Peyer's patch (tissue), 4 donors: ENCODE measurements at regions not wholly inside any gene's neighbourhood (a gene's known extent, or its start where the extent isn't known, plus 50 kb on each side); places are given as distances from the start of the nearest gene placed in this dataset.
"Not testable (repeated sequence)": the region's sequence is repeated elsewhere in the genome, so short reads cannot be mapped to it uniquely, and the experiment has no call there.

Experiments used
- DNase-seq, 3 donors: peaks; one replicate each; pipeline ENCODE4 v3.0.0-alpha.2; 2017 to 2019
- H3K27ac ChIP-seq, 4 donors: fragments of 200-600 bp; sonication (generic); one replicate each; pipeline ENCODE4 v1.5.1; 2016 to 2019
- H3K27me3 ChIP-seq, 2 donors: fragments of 200-600 bp; sonication (generic); one replicate each; pipeline ENCODE4 v1.5.1; 2019
- H3K36me3 ChIP-seq, 3 donors: fragments of 200-600 bp; sonication (generic); one replicate each; pipeline ENCODE4 v1.5.1; 2016 to 2019
- H3K4me1 ChIP-seq, 4 donors: fragments of 200-600 bp; sonication (generic); one replicate each; pipeline ENCODE4 v1.5.1; 2016 to 2019
- H3K4me3 ChIP-seq, 4 donors: fragments of 200-600 bp; sonication (generic); 1 replicate in 3 of 4; 2 replicates in 1 of 4; pipeline ENCODE4 v1.5.1; 2016 to 2019; ENCODE audit warnings: mild to moderate bottlenecking in 1 of 4
- H3K9me3 ChIP-seq, 4 donors: fragments of 200-600 bp; sonication (generic); one replicate each; pipeline ENCODE4 v1.5.1; 2016 to 2019; ENCODE audit warnings: mild to moderate bottlenecking in 1 of 4
- CTCF ChIP-seq, 6 experiments: fragments of 450-650 bp in 4 of 6; fragments of 200-600 bp in 2 of 6; sonication (generic) in 1 of 6; IDR thresholded peaks; one replicate each; pipeline ENCODE4 v1.5.1; 2017 to 2019; ENCODE audit warnings: antibody characterized with exemption in 6 of 6, mild to moderate bottlenecking in 3 of 6, moderate library complexity in 1 of 6
- POLR2A ChIP-seq, 2 donors: fragments of 450-650 bp; IDR thresholded peaks; one replicate each; pipeline ENCODE4 v1.5.1; 2017; ENCODE audit warnings: antibody characterized with exemption in 2 of 2, mild to moderate bottlenecking in 2 of 2, moderate library complexity in 2 of 2

DNA sequence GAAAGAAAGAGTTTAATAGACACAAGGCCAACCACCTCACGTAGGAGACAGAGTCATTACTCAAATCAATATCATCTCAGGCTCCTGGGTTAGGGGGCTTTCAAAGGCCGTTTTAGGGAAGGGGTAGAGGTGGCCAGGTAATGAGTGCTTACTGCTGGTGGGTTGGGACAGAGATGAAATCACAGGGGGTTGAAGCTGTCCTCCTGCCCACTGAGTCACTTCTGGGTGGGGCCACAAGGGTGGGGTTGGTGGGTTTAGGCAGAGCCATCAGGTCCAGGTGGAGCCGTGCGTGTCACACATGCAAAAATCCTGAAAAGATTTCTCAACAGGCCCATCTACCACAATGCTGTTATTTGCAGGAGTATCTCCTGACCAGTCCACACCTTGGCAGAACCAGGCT is 167.0 kb upstream of the EXOC2 start:
- no peaks in the 10 kb centered on the region for H3K36me3 ChIP-seq
- H3K4me3 ChIP-seq, result no peak overlapping the region
- no peak for TF ChIP-seq CTCF (IDR thresholded peaks at IDR 0.05)
- TF ChIP-seq POLR2A (IDR thresholded peaks at IDR 0.05), result no peak
- no peaks in the 10 kb centered on the region for H3K9me3 ChIP-seq
- no peaks in the 10 kb centered on the region for H3K27me3 ChIP-seq
- no peak overlapping the region for H3K27ac ChIP-seq
- H3K4me1 ChIP-seq, result no peaks in the 10 kb centered on the region
- DNase-seq, result no peak

DNA sequence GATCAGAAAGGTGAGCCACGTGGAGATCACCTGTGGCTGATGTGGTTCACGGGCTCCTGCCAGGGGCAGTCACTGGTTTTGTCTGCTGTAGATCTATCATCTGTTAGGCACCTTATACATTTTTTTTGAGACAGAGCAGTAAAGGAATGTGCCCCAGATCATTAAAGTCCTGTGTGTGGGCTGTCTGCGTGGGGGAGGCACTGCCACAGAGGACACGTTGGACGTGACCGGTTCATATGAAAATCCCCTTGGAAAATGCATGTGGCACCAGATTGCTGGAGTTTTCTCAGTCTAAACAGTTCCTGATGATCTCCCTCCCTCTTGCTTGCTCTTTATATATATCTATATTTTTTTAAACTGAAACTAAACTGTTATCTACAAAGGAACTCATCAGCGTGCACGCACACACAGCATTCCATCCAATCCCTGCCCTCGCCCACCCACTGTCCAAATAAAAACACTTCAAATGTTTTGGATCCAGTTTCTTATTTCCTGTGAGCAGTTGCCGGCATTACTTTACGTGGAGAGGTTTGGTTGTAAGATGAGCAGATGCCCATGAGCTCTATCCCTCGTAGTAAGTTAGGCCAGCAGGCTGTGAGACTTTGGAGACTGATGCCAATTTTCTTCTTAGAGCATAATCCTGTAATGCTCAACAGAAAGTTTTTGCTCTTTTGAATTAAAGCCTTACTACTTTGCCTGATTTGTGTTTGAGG is 161.6 kb upstream of the EXOC2 start:
- TF ChIP-seq CTCF (IDR thresholded peaks at IDR 0.05), result no peak
- no peak for TF ChIP-seq POLR2A (IDR thresholded peaks at IDR 0.05)
- H3K4me1 ChIP-seq, result no peaks in the 10 kb centered on the region
- no peaks in the 10 kb centered on the region for H3K36me3 ChIP-seq
- no peak overlapping the region for H3K4me3 ChIP-seq
- no peaks in the 10 kb centered on the region for H3K27me3 ChIP-seq
- H3K27ac ChIP-seq, result no peak overlapping the region
- DNase-seq, result no peak
- H3K9me3 ChIP-seq, result no peaks in the 10 kb centered on the region

GRCh38 chr6:852216-852615 is 159.3 kb upstream of the EXOC2 start:
- H3K4me3 ChIP-seq, H3K9me3 ChIP-seq, DNase-seq, H3K36me3 ChIP-seq, H3K4me1 ChIP-seq, H3K27me3 ChIP-seq, H3K27ac ChIP-seq: not testable (repeated sequence)

- no peaks in the 10 kb centered on the region for H3K9me3 ChIP-seq
- no peak for DNase-seq
- no peaks in the 10 kb centered on the region for H3K27me3 ChIP-seq
- no peak overlapping the region for H3K4me3 ChIP-seq
- no peaks in the 10 kb centered on the region for H3K4me1 ChIP-seq
- no peak overlapping the region for H3K27ac ChIP-seq
- no peaks in the 10 kb centered on the region for H3K36me3 ChIP-seq
- TF ChIP-seq POLR2A (IDR thresholded peaks at IDR 0.05) (no peak), CTCF (IDR thresholded peaks at IDR 0.05) (no peak)
Observed at GRCh38 chr6:849075-849506, 156.2 kb upstream of the EXOC2 start.

GRCh38 chr6:845566-845965 is 152.6 kb upstream of the EXOC2 start:
- Histone ChIP-seq H3K36me3 (no peaks in the 10 kb centered on the region), H3K27ac (no peak overlapping the region), H3K27me3 (no peaks in the 10 kb centered on the region), H3K4me1 (no peaks in the 10 kb centered on the region), H3K4me3 (no peak overlapping the region), H3K9me3 (no peaks in the 10 kb centered on the region)
- no peak for DNase-seq
- TF ChIP-seq POLR2A (IDR thresholded peaks at IDR 0.05), result no peak
- no peak for TF ChIP-seq CTCF (IDR thresholded peaks at IDR 0.05)

DNA sequence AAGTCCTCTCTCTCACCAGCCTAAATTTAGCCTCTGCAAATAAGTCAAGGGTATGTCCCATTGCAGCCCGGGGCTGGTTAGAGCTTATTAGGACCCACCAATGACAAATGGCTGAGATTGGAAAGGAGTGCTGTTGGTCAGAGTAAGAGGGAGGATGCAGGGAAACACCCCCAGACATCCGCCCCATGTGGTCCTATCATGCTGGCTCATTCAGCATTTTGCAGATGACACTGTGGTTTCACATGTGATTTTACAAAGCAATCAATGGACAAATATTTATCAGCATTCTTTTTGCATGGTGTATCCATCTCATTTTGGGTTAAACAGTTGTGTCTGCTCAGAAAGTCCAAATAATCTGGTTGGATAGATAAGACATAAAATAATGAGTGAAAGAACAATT is 152.2 kb upstream of the EXOC2 start:
- no peak overlapping the region for H3K4me3 ChIP-seq
- DNase-seq, result no peak
- no peaks in the 10 kb centered on the region for H3K36me3 ChIP-seq
- H3K4me1 ChIP-seq, result no peaks in the 10 kb centered on the region
- no peak for TF ChIP-seq CTCF (IDR thresholded peaks at IDR 0.05)
- TF ChIP-seq POLR2A (IDR thresholded peaks at IDR 0.05), result no peak
- no peak overlapping the region for H3K27ac ChIP-seq
- H3K27me3 ChIP-seq, result no peaks in the 10 kb centered on the region
- H3K9me3 ChIP-seq, result no peaks in the 10 kb centered on the region
